GM06990 (cell line): ENCODE measurements at regions not wholly inside any gene's neighbourhood (a gene's known extent, or its start where the extent isn't known, plus 50 kb on each side); places are given as distances from the start of the nearest gene placed in this dataset.
"Not testable (repeated sequence)": the region's sequence is repeated elsewhere in the genome, so short reads cannot be mapped to it uniquely, and the experiment has no call there.

Experiments used
- DNase-seq: peaks from one replicate; pipeline ENCODE4 v3.0.0-alpha.2; 2011; ENCODE audit not compliant: insufficient read length; ENCODE audit errors: extremely low read depth
- H3K27me3 ChIP-seq: replicated peaks from 2 replicates; pipeline ENCODE4 v1.6.0; 2011; ENCODE audit warnings: low read length; ENCODE audit not compliant: control insufficient read depth, insufficient read depth
- H3K36me3 ChIP-seq: 2 replicates; pipeline ENCODE4 v1.5.1; 2011; ENCODE audit warnings: low read length; ENCODE audit not compliant: control insufficient read depth, insufficient read depth
- H3K4me3 ChIP-seq: replicated peaks from 2 replicates; pipeline ENCODE4 v1.5.1; 2011; ENCODE audit warnings: low read depth, mild to moderate bottlenecking, control low read depth, low read length
- TF ChIP-seq, protein P1 (sequence below): IDR thresholded peaks from 2 replicates; pipeline ENCODE4 v1.5.1; 2011; ENCODE audit warnings: low read length, control low read depth, mild to moderate bottlenecking, inconsistent platforms; ENCODE audit not compliant: insufficient read depth, poor library complexity, severe bottlenecking

DNA sequence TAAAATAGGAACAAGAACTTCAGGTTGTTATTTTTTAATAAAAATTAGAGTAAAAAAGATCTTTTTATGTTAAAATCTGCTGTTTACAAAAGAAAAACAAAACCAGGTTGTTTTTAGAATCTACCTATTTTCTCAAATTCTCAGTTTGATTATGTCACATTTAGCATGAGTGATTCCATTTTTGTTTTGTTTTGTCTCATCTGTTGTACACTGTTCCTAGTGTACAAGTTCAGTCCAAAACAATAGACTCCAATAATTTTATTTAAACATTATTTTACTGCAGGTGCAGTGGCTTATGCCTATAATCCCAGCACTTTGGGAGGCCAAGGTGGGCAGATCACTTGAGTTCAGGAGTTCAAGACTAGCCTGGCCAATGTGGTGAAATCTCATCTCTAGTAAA lies 2142.7 kb downstream of the TP53TG3F start:
- TF ChIP-seq, protein P1, sequence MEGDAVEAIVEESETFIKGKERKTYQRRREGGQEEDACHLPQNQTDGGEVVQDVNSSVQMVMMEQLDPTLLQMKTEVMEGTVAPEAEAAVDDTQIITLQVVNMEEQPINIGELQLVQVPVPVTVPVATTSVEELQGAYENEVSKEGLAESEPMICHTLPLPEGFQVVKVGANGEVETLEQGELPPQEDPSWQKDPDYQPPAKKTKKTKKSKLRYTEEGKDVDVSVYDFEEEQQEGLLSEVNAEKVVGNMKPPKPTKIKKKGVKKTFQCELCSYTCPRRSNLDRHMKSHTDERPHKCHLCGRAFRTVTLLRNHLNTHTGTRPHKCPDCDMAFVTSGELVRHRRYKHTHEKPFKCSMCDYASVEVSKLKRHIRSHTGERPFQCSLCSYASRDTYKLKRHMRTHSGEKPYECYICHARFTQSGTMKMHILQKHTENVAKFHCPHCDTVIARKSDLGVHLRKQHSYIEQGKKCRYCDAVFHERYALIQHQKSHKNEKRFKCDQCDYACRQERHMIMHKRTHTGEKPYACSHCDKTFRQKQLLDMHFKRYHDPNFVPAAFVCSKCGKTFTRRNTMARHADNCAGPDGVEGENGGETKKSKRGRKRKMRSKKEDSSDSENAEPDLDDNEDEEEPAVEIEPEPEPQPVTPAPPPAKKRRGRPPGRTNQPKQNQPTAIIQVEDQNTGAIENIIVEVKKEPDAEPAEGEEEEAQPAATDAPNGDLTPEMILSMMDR = no peak
- no peak overlapping the region for H3K4me3 ChIP-seq
- H3K27me3 ChIP-seq = no peaks in the 10 kb centered on the region

DNA sequence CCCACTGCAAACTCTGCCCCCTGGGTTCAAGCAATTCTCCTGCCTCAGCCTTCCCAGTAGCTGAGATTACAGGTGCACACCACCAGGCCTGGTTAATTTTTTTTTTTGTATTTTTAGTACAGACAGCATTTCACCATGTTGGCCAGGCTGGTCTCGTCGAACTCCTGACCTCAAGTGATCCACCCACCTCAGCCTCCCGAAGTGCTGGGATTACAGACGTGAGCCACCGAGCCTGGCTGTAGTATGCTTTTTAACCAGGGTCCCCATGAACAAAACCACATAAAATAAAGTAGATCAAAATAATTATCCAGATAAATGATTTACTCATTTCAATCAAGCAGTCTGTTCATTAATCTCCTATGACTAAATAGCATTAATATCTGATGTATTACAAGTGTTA lies 2144.0 kb downstream of the TP53TG3F start:
- DNase-seq = not testable (repeated sequence)

More for the DNA sequence above, 2142.7 kb downstream of the TP53TG3F start:
- no peak for DNase-seq
- H3K36me3 ChIP-seq = no peaks in the 10 kb centered on the region

DNA sequence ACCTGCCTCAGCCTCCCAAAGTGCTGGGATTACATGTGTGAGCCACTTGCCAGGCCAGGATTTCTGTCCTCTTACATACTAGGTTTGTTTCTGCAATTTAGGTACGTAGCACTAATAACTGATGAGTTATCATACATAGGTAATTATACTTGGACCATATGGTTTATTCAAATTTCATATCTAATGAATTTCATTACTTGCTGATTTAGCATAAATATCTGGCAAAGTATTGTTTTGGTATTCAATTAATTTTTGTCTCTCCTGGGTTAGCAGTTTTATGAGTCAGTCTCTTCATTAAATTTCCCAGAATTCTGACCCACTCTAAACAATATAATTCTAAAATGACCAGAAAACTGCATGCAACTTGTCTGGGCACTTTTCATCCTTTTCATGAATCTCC lies 2146.5 kb downstream of the TP53TG3F start:
- H3K4me3 ChIP-seq = no peak overlapping the region
- no peaks in the 10 kb centered on the region for H3K36me3 ChIP-seq
- no peak for DNase-seq
- H3K27me3 ChIP-seq = no peaks in the 10 kb centered on the region
- TF ChIP-seq, protein P1 = no peak

More for the DNA sequence above, 2144.0 kb downstream of the TP53TG3F start:
- not testable (repeated sequence) for H3K36me3 ChIP-seq, H3K27me3 ChIP-seq, H3K4me3 ChIP-seq

DNA sequence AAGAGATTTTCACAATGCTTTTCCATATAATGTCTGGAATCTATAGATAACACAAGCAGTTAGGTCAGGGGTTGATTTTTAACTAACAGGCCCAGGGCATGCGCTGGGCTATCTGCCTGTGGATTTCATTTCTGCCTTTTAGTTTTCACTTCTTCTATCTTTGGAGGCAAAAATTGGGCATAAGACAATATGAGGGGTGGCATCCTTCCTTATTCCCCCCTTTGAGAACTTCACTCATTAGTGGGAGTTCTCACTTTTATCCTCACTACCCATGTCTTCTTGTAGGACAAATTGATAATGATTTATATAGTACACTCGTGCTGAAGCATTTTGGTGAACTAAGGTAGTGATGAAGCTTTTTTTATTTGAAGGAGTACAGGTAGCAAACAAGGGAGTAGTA lies 2155.5 kb downstream of the TP53TG3F start:
- H3K36me3 ChIP-seq, DNase-seq, H3K4me3 ChIP-seq, H3K27me3 ChIP-seq: not testable (repeated sequence)

DNA sequence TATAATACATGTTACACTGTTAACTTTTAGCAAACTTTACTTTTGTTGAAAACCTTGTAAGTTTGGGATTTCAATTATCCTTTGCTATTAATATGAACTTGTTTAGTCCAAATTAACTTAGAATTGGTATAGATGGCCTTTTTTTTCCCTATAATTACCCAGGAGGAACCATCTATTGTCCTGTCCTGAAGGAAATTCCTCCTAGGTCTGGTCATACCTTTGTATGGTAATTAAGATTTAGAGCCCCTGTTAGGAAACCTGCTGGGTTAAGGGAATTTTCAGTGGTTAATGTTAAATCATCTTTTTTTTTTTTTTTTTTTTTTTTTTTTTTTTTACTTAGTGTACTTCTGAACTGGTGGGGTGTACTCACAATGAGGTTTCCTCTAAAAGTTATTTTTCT lies 2159.8 kb downstream of the TP53TG3F start:
- not testable (repeated sequence) for H3K27me3 ChIP-seq, DNase-seq

DNA sequence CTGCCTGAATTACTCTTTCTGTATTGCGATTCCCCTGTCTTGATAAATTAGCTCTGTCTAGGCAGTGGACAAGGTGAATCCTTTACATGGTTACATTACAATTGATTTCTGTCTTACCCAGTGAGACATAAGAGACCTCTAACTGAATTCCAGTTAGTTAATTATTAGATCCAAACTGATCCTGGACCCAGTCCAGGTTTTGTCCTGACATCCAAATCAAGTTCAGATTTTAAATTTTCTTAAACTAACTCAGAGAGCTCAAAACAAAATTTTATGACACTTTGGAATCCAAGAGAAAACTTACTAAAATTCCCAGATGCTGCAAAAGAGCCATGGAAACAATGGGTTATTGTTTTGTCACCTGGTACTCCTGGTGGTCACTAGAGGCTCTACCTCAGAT lies 2166.6 kb downstream of the TP53TG3F start:
- Histone ChIP-seq H3K27me3 (no peaks in the 10 kb centered on the region), H3K36me3 (no peaks in the 10 kb centered on the region), H3K4me3 (no peak overlapping the region)
- TF ChIP-seq, protein P1 = no peak
- DNase-seq = no peak

More for the DNA sequence above, 2159.8 kb downstream of the TP53TG3F start:
- H3K36me3 ChIP-seq, H3K4me3 ChIP-seq: not testable (repeated sequence)

DNA sequence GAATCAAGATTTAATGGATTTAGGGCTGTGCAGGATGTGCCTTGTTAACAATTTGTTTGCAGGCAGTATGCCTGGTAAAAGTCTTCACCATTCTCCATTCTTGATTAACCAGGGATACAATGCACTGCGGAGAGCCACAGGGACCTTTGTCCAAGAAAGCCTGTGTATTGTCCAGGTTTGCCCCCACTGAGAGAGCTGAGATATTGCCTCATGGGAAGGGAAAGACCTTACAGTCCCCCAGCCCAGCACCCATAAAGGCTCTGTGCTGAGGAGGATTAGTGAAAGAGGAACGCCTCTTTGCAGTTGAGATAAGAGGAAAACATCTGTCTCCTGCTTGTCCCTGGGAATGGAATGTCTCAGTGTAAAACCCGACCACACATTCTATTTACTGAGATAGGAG lies 2169.6 kb downstream of the TP53TG3F start:
- TF ChIP-seq, protein P1 = no peak
- no peak overlapping the region for H3K4me3 ChIP-seq
- DNase-seq = no peak
- no peaks in the 10 kb centered on the region for H3K27me3 ChIP-seq
- H3K36me3 ChIP-seq = no peaks in the 10 kb centered on the region
